HEK293 (cell line): ENCODE measurements at regions not wholly inside any gene's neighbourhood (a gene's known extent, or its start where the extent isn't known, plus 50 kb on each side); places are given as distances from the start of the nearest gene placed in this dataset.

ENCODE experiments used
- REPIN1 ChIP-seq: fragments of 450-650 bp; formaldehyde crosslinking; IDR thresholded peaks from 2 replicates; pipeline ENCODE4 v1.5.1; 2017; ENCODE audit warnings: missing biosample characterization, missing genetic modification characterization, low read depth
- ZNF10 ChIP-seq: fragments of 450-650 bp; formaldehyde crosslinking; IDR thresholded peaks from 2 replicates; pipeline ENCODE4 v1.5.1; 2017; ENCODE audit warnings: missing biosample characterization, missing genetic modification characterization
- ZNF416 ChIP-seq: fragments of 450-650 bp; formaldehyde crosslinking; IDR thresholded peaks from 2 replicates; pipeline ENCODE4 v1.5.1; 2016; ENCODE audit warnings: missing biosample characterization, missing genetic modification characterization
- ZNF501 ChIP-seq: fragments of 450-650 bp; formaldehyde crosslinking; IDR thresholded peaks from 2 replicates; pipeline ENCODE4 v1.5.1; 2016; ENCODE audit warnings: missing biosample characterization, missing genetic modification characterization
- ZNF600 ChIP-seq: fragments of 450-650 bp; formaldehyde crosslinking; IDR thresholded peaks from 2 replicates; pipeline ENCODE4 v1.5.1; 2016; ENCODE audit warnings: missing biosample characterization, missing genetic modification characterization

- TF ChIP-seq ZNF501, result no peak
- no peak for TF ChIP-seq ZNF10 (tag by site-specific recombination)
- TF ChIP-seq REPIN1 (tag by site-specific recombination), result no peak
- TF ChIP-seq ZNF600 (tag by site-specific recombination), result no peak
- TF ChIP-seq ZNF416 (tag by site-specific recombination), result no peak
These were observed 348.3 kb downstream of the ADCYAP1 start for GRCh38 chr18:1252936-1253335.
